Activated B cell treated with CpG ODN at 0.5 μM for 24 hours (primary cell): ENCODE measurements at regions not wholly inside any gene's neighbourhood (a gene's known extent, or its start where the extent isn't known, plus 50 kb on each side); places are given as distances from the start of the nearest gene placed in this dataset.

Experiments used
- ATAC-seq: fragments of 200-7000 bp; cut with Tn5 transposase; one replicate; pipeline ENCODE4 v1.10.0; 2021; ENCODE audit warnings: low read depth, mild to moderate bottlenecking, moderate library complexity
- CTCF ChIA-PET: fragments of 350-600 bp; sonication (Branson Sonifier 250); formaldehyde crosslinking; loops from one replicate; lab custom pipeline; 2021; ENCODE audit warnings: antibody characterized with exemption; lab: Charles Lee
- POLR2A ChIA-PET: fragments of 350-600 bp; sonication (Branson Sonifier 250); formaldehyde crosslinking; loops from one replicate; lab custom pipeline; 2021; ENCODE audit warnings: antibody characterized with exemption; lab: Charles Lee
- DNase-seq: peaks from one replicate; pipeline ENCODE4 v3.0.0; 2022
- H3K27ac Mint-ChIP-seq: one replicate; pipeline ENCODE4 v1.8.0; 2020; ENCODE audit warnings: mixed read lengths
- H3K27me3 Mint-ChIP-seq: one replicate; pipeline ENCODE4 v1.8.0; 2021; ENCODE audit warnings: mixed read lengths
- H3K36me3 Mint-ChIP-seq: one replicate; pipeline ENCODE4 v1.8.0; 2021; ENCODE audit warnings: low read depth, mixed read lengths
- H3K4me1 Mint-ChIP-seq: one replicate; pipeline ENCODE4 v1.8.0; 2021; ENCODE audit warnings: mixed read lengths
- H3K4me3 Mint-ChIP-seq: one replicate; pipeline ENCODE4 v1.8.0; 2020; ENCODE audit warnings: mild to moderate bottlenecking, mixed read lengths
- H3K9me3 Mint-ChIP-seq: one replicate; pipeline ENCODE4 v1.8.0; 2020; ENCODE audit warnings: mixed read lengths
- intact Hi-C: fragments of 100-400 bp; cut with micrococcal nuclease; formaldehyde crosslinking; loops from one replicate; pipeline ENCODE4 v1.15.1; 2024
- TF ChIP-seq, protein P1 (sequence below): fragments of 200-600 bp; IDR thresholded peaks from one replicate; pipeline ENCODE4 v1.8.0; 2022; ENCODE audit warnings: antibody characterized with exemption, mild to moderate bottlenecking

DNA sequence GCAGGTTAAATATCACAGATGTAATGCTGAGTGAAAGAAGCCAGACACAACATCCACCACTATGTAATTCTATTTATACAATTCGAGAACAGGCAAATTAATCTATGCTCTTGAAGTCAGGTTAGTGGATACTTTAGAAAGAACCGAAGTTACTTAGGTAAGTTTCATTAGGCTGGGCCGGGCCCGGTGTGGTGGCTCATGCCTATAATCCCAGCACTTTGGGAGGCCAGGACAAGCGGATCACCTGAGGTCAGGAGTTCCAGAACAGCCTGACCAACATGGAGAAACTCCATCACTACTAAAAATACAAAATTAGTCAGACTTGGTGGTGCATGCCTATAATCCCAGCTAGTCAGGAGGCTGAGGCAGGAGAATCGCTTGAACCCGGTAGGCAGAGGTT lies 1105.7 kb downstream of the NSUN3 start:
- intact Hi-C loops = no loop called here
- TF ChIP-seq, protein P1, sequence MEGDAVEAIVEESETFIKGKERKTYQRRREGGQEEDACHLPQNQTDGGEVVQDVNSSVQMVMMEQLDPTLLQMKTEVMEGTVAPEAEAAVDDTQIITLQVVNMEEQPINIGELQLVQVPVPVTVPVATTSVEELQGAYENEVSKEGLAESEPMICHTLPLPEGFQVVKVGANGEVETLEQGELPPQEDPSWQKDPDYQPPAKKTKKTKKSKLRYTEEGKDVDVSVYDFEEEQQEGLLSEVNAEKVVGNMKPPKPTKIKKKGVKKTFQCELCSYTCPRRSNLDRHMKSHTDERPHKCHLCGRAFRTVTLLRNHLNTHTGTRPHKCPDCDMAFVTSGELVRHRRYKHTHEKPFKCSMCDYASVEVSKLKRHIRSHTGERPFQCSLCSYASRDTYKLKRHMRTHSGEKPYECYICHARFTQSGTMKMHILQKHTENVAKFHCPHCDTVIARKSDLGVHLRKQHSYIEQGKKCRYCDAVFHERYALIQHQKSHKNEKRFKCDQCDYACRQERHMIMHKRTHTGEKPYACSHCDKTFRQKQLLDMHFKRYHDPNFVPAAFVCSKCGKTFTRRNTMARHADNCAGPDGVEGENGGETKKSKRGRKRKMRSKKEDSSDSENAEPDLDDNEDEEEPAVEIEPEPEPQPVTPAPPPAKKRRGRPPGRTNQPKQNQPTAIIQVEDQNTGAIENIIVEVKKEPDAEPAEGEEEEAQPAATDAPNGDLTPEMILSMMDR = no peak
- POLR2A ChIA-PET = no interaction called here

DNA sequence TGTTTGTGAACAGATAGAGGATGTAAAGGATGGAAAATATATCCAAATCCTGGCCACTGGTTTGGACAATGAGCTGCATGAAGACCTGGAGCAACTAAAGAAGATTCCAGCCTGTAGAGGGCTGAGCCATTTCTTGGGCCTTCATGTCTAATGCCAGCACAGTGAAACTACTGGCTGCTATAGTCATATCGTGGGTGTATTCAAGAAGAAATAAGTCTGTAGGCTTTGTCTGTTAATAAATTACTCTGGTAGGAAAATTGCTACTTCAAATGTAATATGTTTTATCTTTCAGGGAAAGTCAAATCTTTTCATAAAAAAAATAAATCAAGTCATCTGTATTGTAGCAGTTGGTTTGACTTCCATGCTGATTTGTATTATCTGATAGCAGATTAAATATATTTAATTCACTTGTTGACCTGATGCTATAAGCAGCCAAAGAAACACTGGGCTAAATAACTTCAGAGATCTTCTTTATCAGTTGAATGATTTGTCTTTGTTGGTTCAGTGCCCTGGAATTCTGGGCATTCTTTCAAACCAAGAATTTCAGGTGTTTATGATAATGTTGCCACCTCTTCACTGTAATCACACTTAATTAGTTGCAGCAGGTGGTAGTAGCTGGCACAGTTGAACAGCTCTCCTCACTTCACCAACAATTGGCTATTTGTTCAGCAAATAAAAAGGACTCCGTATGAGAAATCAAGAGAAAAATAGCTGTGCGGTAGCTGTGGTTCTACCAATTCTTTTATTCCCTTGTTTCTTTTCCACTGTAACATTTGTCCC lies 1109.5 kb downstream of the NSUN3 start:
- intact Hi-C loops = no loop called here
- TF ChIP-seq, protein P1 = no peak
- no peaks in the 10 kb centered on the region for H3K36me3 Mint-ChIP-seq
- H3K9me3 Mint-ChIP-seq = no peaks in the 10 kb centered on the region
- no peak overlapping the region for H3K27ac Mint-ChIP-seq
- no peak for ATAC-seq
- POLR2A ChIA-PET = no interaction called here
- H3K27me3 Mint-ChIP-seq = no peaks in the 10 kb centered on the region
- CTCF ChIA-PET = no interaction called here
- no peaks in the 10 kb centered on the region for H3K4me1 Mint-ChIP-seq
- DNase-seq = no peak
- no peak overlapping the region for H3K4me3 Mint-ChIP-seq

More for the DNA sequence above, 1105.7 kb downstream of the NSUN3 start:
- H3K9me3 Mint-ChIP-seq = peaks cover 2% of the 10 kb centered on the region
- H3K36me3 Mint-ChIP-seq = no peaks in the 10 kb centered on the region
- H3K27ac Mint-ChIP-seq = no peak overlapping the region
- H3K4me1 Mint-ChIP-seq = no peaks in the 10 kb centered on the region
- no peaks in the 10 kb centered on the region for H3K27me3 Mint-ChIP-seq
- CTCF ChIA-PET = no interaction called here
- DNase-seq (no peak), ATAC-seq (no peak)
- H3K4me3 Mint-ChIP-seq = no peak overlapping the region

- Mint-ChIP-seq H3K9me3 (no peaks in the 10 kb centered on the region), H3K27ac (no peak overlapping the region), H3K36me3 (no peaks in the 10 kb centered on the region), H3K27me3 (no peaks in the 10 kb centered on the region), H3K4me1 (no peaks in the 10 kb centered on the region), H3K4me3 (no peak overlapping the region)
- no peak for ATAC-seq
- TF ChIP-seq, protein P1 = no peak
- ChIA-PET CTCF (no interaction called here), POLR2A (no interaction called here)
- DNase-seq = no peak
- intact Hi-C loops = no loop called here
These were observed 1114.2 kb downstream of the NSUN3 start for GRCh38 chr3:95177096-95177495.

DNA sequence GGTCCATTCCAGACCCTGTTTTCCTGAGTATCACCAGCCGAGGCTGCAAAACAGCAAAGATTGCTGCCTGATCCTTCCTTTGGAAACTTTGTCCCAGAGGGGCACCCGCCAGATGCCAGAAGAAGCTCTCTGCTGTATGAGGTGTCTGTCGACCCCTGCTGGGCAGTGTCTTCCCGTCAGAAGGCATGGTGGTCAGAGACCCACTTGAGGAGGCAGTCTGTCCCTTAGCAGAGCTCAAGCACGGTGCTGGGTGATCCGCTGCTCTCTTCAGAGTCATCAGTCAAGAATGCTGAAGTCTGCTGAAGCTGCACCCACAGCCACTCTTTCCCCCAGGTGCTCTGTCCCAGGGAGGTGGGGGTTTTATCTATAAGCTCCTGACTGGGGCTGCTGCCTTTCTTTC lies 1121.2 kb downstream of the NSUN3 start:
- DNase-seq (no peak), ATAC-seq (no peak)
- POLR2A ChIA-PET = no interaction called here
- Mint-ChIP-seq H3K4me1 (no peaks in the 10 kb centered on the region), H3K9me3 (peaks cover 2% of the 10 kb centered on the region), H3K4me3 (no peak overlapping the region), H3K27ac (no peak overlapping the region), H3K27me3 (no peaks in the 10 kb centered on the region), H3K36me3 (no peaks in the 10 kb centered on the region)
- CTCF ChIA-PET = no interaction called here
- intact Hi-C loops = no loop called here
- TF ChIP-seq, protein P1 = no peak

DNA sequence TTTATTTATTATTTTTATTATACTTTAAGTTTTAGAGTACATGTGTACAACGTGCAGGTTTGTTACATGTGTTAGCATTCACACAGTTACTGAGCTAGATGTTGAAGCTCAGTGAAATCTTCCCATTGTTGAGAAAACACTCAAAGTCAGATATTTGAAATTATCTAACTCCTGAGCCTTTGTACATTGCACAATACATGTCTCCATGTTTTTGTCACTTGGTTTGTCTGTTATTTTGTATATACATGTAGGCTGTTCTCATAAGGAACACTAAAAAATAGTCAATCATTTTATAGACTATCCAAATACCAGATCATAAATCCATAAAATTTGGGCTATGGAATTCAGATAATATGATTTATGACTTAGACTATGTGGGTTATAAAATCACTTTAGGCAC lies 1126.5 kb downstream of the NSUN3 start:
- TF ChIP-seq, protein P1 = no peak
- CTCF ChIA-PET = interaction anchor here (0.6 kb wide), 1 partner anchor 24 kb away, joined by 3 read pairs; no protein-coding TSS in a partner anchor
- Mint-ChIP-seq H3K9me3 (peaks cover 2% of the 10 kb centered on the region), H3K36me3 (no peaks in the 10 kb centered on the region), H3K27me3 (no peaks in the 10 kb centered on the region), H3K27ac (no peak overlapping the region), H3K4me3 (no peak overlapping the region), H3K4me1 (no peaks in the 10 kb centered on the region)
- DNase-seq = no peak
- no peak for ATAC-seq
- intact Hi-C loops = no loop called here
- POLR2A ChIA-PET = no interaction called here
